Right lobe of liver (tissue), 6 donors: ENCODE measurements at regions not wholly inside any gene's neighbourhood (a gene's known extent, or its start where the extent isn't known, plus 50 kb on each side); places are given as distances from the start of the nearest gene placed in this dataset.

Experiments
- ATAC-seq, 4 donors: fragments of 200-7000 bp; cut with Tn5 transposase; one replicate each; pipeline ENCODE4 v1.9.1; 2020; ENCODE audit warnings: mild to moderate bottlenecking in 4 of 4, moderate library complexity in 4 of 4
- DNase-seq, 3 donors: peaks; one replicate each; pipeline ENCODE4 v3.0.0-alpha.2; 2020
- H3K27ac ChIP-seq, 3 donors: fragments of 200-600 bp; one replicate each; pipeline ENCODE4 v1.8.0; 2022
- H3K27me3 ChIP-seq, 2 donors: fragments of 200-600 bp; one replicate each; pipeline ENCODE4 v1.8.0; 2022
- H3K36me3 ChIP-seq, 4 donors: fragments of 200-600 bp; sonication (generic) in 1 of 4; one replicate each; pipeline versions ENCODE4 v1.5.1 to v1.8.0; 2017 to 2022; ENCODE audit warnings: control low read depth in 1 of 4
- H3K4me1 ChIP-seq, 4 donors: fragments of 200-600 bp; sonication (generic) in 1 of 4; one replicate each; pipeline versions ENCODE4 v1.5.1 to v1.8.0; 2017 to 2022; ENCODE audit warnings: control low read depth in 1 of 4
- H3K4me3 ChIP-seq, 3 donors: fragments of 200-600 bp; one replicate each; pipeline ENCODE4 v1.8.0; 2022
- H3K9me3 ChIP-seq, 4 donors: fragments of 200-600 bp; sonication (generic) in 1 of 4; one replicate each; pipeline versions ENCODE4 v1.5.1 to v1.8.0; 2017 to 2022; ENCODE audit warnings: control low read depth in 1 of 4
- POLR2A ChIP-seq: fragments of 450-650 bp; IDR thresholded peaks from one replicate; pipeline ENCODE4 v1.6.1; 2017; ENCODE audit warnings: antibody characterized with exemption, mild to moderate bottlenecking
- WGBS: methylation state at CpG from one replicate; pipeline ENCODE4 v1.1.6; 2018; ENCODE audit warnings: low coverage, low lambda C conversion rate; ENCODE audit not compliant: insufficient coverage; ENCODE audit errors: missing lambda C conversion rate; 5-methylcytosine and 5-hydroxymethylcytosine counted together
- intact Hi-C, 2 donors: fragments of 100-400 bp; cut with DNase I; formaldehyde crosslinking; loops; one replicate each; pipeline versions ENCODE4 v1.11.2 to v1.14.1; 2022
- TF ChIP-seq, protein P1 (sequence below), 4 donors: fragments of 200-600 bp in 3 of 4; fragments of 450-650 bp in 1 of 4; IDR thresholded peaks; one replicate each; pipeline versions ENCODE4 v1.5.1 to v1.8.0; 2016 to 2022; ENCODE audit warnings: antibody characterized with exemption in 4 of 4, mild to moderate bottlenecking in 2 of 4
- donor health status: DM: no; HTN: yes; CAD: no.
- donor health status: DM: no; HTN: no; CAD: no.
- donor health status: DM: no; HTN: no; CAD: no.
- donor health status: DM: no; HTN: yes; CAD: no.
- donor health status: DM: no; HTN: yes; CAD: no.

DNA sequence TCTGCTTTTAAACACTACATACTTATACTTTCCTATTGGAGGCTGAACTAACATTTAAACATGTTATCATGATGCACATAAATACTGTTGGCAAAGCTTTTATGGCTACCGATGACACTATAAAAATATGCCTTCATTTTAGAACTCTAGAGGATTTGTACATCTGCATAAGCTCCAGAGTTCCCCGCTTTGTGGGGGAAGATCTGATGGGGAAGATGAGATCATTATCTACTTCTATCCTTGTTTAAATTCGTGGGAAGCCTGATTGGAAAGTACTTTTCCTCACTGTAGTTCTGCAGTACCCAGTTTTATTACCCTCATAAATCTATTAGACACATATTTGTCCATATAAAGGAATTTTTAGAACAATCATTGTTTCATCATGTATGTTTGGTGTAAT, 299.6 kb upstream of the ATP2B1 start:
- DNase-seq (no peak), ATAC-seq (no peak)
- no peaks in the 10 kb centered on the region for H3K9me3 ChIP-seq
- no peaks in the 10 kb centered on the region for H3K36me3 ChIP-seq
- no peaks in the 10 kb centered on the region for H3K4me1 ChIP-seq
- H3K4me3 ChIP-seq, result no peak overlapping the region
- TF ChIP-seq POLR2A, result no peak
- TF ChIP-seq, protein P1, sequence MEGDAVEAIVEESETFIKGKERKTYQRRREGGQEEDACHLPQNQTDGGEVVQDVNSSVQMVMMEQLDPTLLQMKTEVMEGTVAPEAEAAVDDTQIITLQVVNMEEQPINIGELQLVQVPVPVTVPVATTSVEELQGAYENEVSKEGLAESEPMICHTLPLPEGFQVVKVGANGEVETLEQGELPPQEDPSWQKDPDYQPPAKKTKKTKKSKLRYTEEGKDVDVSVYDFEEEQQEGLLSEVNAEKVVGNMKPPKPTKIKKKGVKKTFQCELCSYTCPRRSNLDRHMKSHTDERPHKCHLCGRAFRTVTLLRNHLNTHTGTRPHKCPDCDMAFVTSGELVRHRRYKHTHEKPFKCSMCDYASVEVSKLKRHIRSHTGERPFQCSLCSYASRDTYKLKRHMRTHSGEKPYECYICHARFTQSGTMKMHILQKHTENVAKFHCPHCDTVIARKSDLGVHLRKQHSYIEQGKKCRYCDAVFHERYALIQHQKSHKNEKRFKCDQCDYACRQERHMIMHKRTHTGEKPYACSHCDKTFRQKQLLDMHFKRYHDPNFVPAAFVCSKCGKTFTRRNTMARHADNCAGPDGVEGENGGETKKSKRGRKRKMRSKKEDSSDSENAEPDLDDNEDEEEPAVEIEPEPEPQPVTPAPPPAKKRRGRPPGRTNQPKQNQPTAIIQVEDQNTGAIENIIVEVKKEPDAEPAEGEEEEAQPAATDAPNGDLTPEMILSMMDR (IDR thresholded peaks at IDR 0.05), result no peak
- no peaks in the 10 kb centered on the region for H3K27me3 ChIP-seq
- no peak overlapping the region for H3K27ac ChIP-seq
- intact Hi-C loops, result no loop called here
- WGBS, result 58% methylated on average over 3 of the region's 3 CpGs

DNA sequence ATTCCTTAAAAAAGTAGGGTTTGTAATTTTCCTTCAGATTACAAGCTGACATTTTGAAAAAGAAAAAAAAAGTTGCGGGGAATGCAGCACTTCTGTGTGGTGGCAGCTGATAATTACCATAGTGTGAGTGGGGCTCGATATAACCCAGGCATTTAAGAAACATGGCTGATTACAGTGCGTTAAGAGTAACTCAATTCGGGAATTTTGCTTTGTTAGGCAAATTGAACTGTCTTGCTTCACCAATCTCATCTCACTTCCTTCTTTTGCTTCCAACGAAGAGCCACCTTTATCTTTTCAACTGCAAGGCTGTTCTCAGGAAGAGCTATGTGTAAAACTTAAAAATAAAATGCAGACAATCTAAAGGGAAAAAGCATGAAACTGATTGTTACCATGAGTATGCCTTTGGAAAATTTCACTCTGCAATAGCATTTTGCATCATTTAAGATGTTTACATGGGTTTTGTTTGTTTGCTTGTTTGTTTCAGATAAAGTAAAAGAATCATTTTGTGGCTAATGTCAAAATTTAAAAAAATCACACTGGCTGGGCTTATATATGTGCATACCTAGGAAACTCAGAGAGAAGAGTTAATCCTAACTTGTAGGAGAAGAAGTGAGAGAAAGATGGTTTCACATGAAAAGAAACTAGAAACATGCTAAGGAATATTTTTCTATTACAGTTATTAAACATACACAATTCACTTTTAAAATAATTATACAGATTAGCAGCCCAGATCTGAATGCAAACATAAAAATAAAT, 295.9 kb upstream of the ATP2B1 start:
- WGBS, result 41% methylated on average over 5 of the region's 5 CpGs
- Histone ChIP-seq H3K4me3 (no peak overlapping the region), H3K27ac (no peak overlapping the region), H3K9me3 (no peaks in the 10 kb centered on the region), H3K36me3 (no peaks in the 10 kb centered on the region), H3K4me1 (no peaks in the 10 kb centered on the region), H3K27me3 (no peaks in the 10 kb centered on the region)
- DNase-seq (no peak), ATAC-seq (no peak)
- TF ChIP-seq, protein P1 (IDR thresholded peaks at IDR 0.05), result no peak
- TF ChIP-seq POLR2A, result no peak
- intact Hi-C loops, result no loop called here

GRCh38 chr12:90003688-90004087, 295.1 kb upstream of the ATP2B1 start:
- TF ChIP-seq, protein P1 (IDR thresholded peaks at IDR 0.05), result no peak
- no peak for TF ChIP-seq POLR2A
- Histone ChIP-seq H3K4me3 (no peak overlapping the region), H3K9me3 (no peaks in the 10 kb centered on the region), H3K27ac (no peak overlapping the region), H3K27me3 (no peaks in the 10 kb centered on the region), H3K36me3 (no peaks in the 10 kb centered on the region), H3K4me1 (no peaks in the 10 kb centered on the region)
- no peak for ATAC-seq
- WGBS, result 50% methylated on average over 1 of the region's 1 CpG
- intact Hi-C loops, result no loop called here
- no peak for DNase-seq

- 73% methylated on average over 3 of the region's 3 CpGs for WGBS
Measured at GRCh38 chr12:90000721-90001120, 292.1 kb upstream of the ATP2B1 start.

More at GRCh38 chr12:90000721-90001120, 292.1 kb upstream of the ATP2B1 start:
- Histone ChIP-seq H3K4me3 (no peak overlapping the region), H3K9me3 (no peaks in the 10 kb centered on the region), H3K27ac (no peak overlapping the region), H3K27me3 (no peaks in the 10 kb centered on the region), H3K4me1 (no peaks in the 10 kb centered on the region), H3K36me3 (no peaks in the 10 kb centered on the region)
- DNase-seq, result no peak
- no peak for TF ChIP-seq POLR2A
- TF ChIP-seq, protein P1 (IDR thresholded peaks at IDR 0.05), result no peak
- ATAC-seq, result no peak
- intact Hi-C loops, result no loop called here
